K562 (cell line): ENCODE measurements at regions not wholly inside any gene's neighbourhood (a gene's known extent, or its start where the extent isn't known, plus 50 kb on each side); places are given as distances from the start of the nearest gene placed in this dataset.

Experiments used
- CREB5 ChIP-seq: fragments of 250-450 bp; sonication (Bioruptor Pico); IDR thresholded peaks from 2 replicates; pipeline ENCODE4 v1.5.0; 2020; ENCODE audit warnings: mild to moderate bottlenecking
- ELF1 ChIP-seq: fragments of 200-800 bp; sonication (Bioruptor generic); IDR thresholded peaks from 2 replicates; pipeline ENCODE4 v1.6.1; 2016; ENCODE audit warnings: missing genetic modification characterization, missing compliant biosample characterization
- ETV1 ChIP-seq: fragments of 450-650 bp; conservative IDR thresholded peaks from 2 replicates; pipeline ENCODE4 v1.6.1; 2016; ENCODE audit warnings: missing genetic modification characterization, control low read depth, low read depth, missing compliant biosample characterization
- HDAC1 ChIP-seq, 2 experiments: fragments of 450-650 bp; IDR thresholded peaks; 2 replicates each; pipeline ENCODE4 v1.6.1; 2016 to 2017; ENCODE audit warnings: inconsistent platforms in 1 of 2, mild to moderate bottlenecking in 1 of 2, moderate library complexity in 1 of 2
- HIVEP1 ChIP-seq: fragments of 250-450 bp; sonication (Bioruptor Pico); IDR thresholded peaks from 2 replicates; pipeline ENCODE4 v1.4.0; 2020; ENCODE audit warnings: mild to moderate bottlenecking
- KDM5B ChIP-seq: fragments of 200-600 bp; sonication (generic); IDR thresholded peaks from 2 replicates; pipeline ENCODE4 v1.6.1; 2012; ENCODE audit warnings: low read depth, mild to moderate bottlenecking, moderate library complexity, low read length, control low read depth, inconsistent platforms; ENCODE audit not compliant: insufficient replicate concordance
- MTA3 ChIP-seq: fragments of 450-650 bp; formaldehyde crosslinking; IDR thresholded peaks from 2 replicates; pipeline ENCODE4 v1.6.1; 2017; ENCODE audit warnings: mild to moderate bottlenecking, borderline replicate concordance
- NCOA1 ChIP-seq: fragments of 450-650 bp; IDR thresholded peaks from 2 replicates; pipeline ENCODE4 v1.6.1; 2016; ENCODE audit warnings: low read depth
- NRF1 ChIP-seq, 2 experiments: fragments of 450-650 bp; IDR thresholded peaks in 1 of 2; conservative IDR thresholded peaks in 1 of 2; 2 replicates each; pipeline ENCODE4 v1.6.1; 2014; ENCODE audit warnings: mild to moderate bottlenecking in 2 of 2
- PHF20 ChIP-seq: fragments of 450-650 bp; IDR thresholded peaks from 2 replicates; pipeline ENCODE4 v1.6.1; 2018; ENCODE audit not compliant: partially characterized antibody
- SNAPC5 ChIP-seq: fragments of 250-450 bp; sonication (Bioruptor Pico); IDR thresholded peaks from 2 replicates; pipeline ENCODE4 v1.8.0; 2021; ENCODE audit warnings: moderate library complexity, mild to moderate bottlenecking, inconsistent platforms
- TCF15 ChIP-seq: fragments of 250-450 bp; sonication (Bioruptor Pico); IDR thresholded peaks from 2 replicates; pipeline ENCODE4 v1.8.0; 2022; ENCODE audit warnings: moderate library complexity, mild to moderate bottlenecking, inconsistent platforms
- ZBTB40 ChIP-seq, 2 experiments: fragments of 450-650 bp in 1 of 2; sonication (generic) in 1 of 2; formaldehyde crosslinking in 1 of 2; IDR thresholded peaks; 2 replicates each; pipeline versions ENCODE4 v1.7.1 to v1.9.0; 2016 to 2022; ENCODE audit warnings: inconsistent platforms in 1 of 2, mild to moderate bottlenecking in 1 of 2, missing genetic modification reagents in 1 of 2
- ZFP91 ChIP-seq: sonication (generic); formaldehyde crosslinking; IDR thresholded peaks from 2 replicates; pipeline ENCODE4 v1.8.0; 2022; ENCODE audit warnings: mild to moderate bottlenecking, missing genetic modification reagents
- ZNF76 ChIP-seq: fragments of 250-450 bp; sonication (Bioruptor Pico); IDR thresholded peaks from 2 replicates; pipeline ENCODE4 v1.4.0; 2020; ENCODE audit warnings: mild to moderate bottlenecking, moderate library complexity, borderline replicate concordance

- TF ChIP-seq ZBTB40 (IDR thresholded peaks at IDR 0.05) (peak; percentile 94), ZBTB40 (CRISPR knock-in tag; IDR thresholded peaks at IDR 0.05) (no peak), NCOA1 (peak; percentile 70), ELF1 (tag) (peak; percentile 63), SNAPC5 (CRISPR knock-in tag) (no peak), MTA3 (no peak), HIVEP1 (CRISPR knock-in tag) (no peak), ZFP91 (CRISPR knock-in tag) (no peak), ETV1 (tag) (0 out of 2 replicates have a peak, but pooled peaks have one; percentile 19), TCF15 (CRISPR knock-in tag) (no peak), NRF1 (conservative IDR thresholded peaks at IDR 0.05 in 1 of 2, IDR thresholded peaks at IDR 0.05 in 1 of 2) (no peak), ZNF76 (no peak), CREB5 (CRISPR knock-in tag) (no peak), HDAC1 (IDR thresholded peaks at IDR 0.05) (no peak), KDM5B (no peak), PHF20 (peak; percentile 61)
These were observed 256.6 kb downstream of the PTEN start (continued) for GRCh38 chr10:88120075-88120474.
